ENCODE measurements at regions not wholly inside any gene's neighbourhood (a gene's known extent, or its start where the extent isn't known, plus 50 kb on each side); places are given as distances from the start of the nearest gene placed in this dataset.

GRCh38 chr4:189440716-189441115, 500.0 kb upstream of the FRG1 start:
- no peak for DNase-seq (ENCODE audit: extremely low read depth, low read depth, low spot score)

GRCh38 chr4:189443341-189443740, 497.3 kb upstream of the FRG1 start:
- DNase-seq (ENCODE audit: extremely low read depth, low read depth, low spot score) = no peak

- no peak for DNase-seq (ENCODE audit: extremely low read depth, low read depth, low spot score)
Observed at GRCh38 chr4:189445613-189446012, 495.1 kb upstream of the FRG1 start.

GRCh38 chr4:189463734-189464133, 476.9 kb upstream of the FRG1 start:
- no peak for DNase-seq (ENCODE audit: extremely low read depth, low read depth, low spot score)

- no peak for DNase-seq (ENCODE audit: extremely low read depth, low read depth, low spot score)
Observed at GRCh38 chr4:189494407-189494806, 446.3 kb upstream of the FRG1 start.

- DNase-seq (ENCODE audit: extremely low read depth, low read depth, low spot score) = no peak
Observed at GRCh38 chr4:189497516-189497915, 443.2 kb upstream of the FRG1 start.

- DNase-seq (ENCODE audit: extremely low read depth, low read depth, low spot score) = no peak
Observed at GRCh38 chr4:189497996-189498395, 442.7 kb upstream of the FRG1 start.

- DNase-seq (ENCODE audit: extremely low read depth, low read depth, low spot score) = no peak
Observed at GRCh38 chr4:189498457-189498856, 442.2 kb upstream of the FRG1 start.

GRCh38 chr4:189499696-189500095, 441.0 kb upstream of the FRG1 start:
- DNase-seq (ENCODE audit: extremely low read depth, low read depth, low spot score) = no peak

GRCh38 chr4:189500970-189501369, 439.7 kb upstream of the FRG1 start:
- DNase-seq (ENCODE audit: extremely low read depth, low read depth, low spot score) = no peak

GRCh38 chr4:189502841-189503435, 437.7 kb upstream of the FRG1 start:
- DNase-seq (ENCODE audit: extremely low read depth, low read depth, low spot score) = no peak

GRCh38 chr4:189504220-189504619, 436.5 kb upstream of the FRG1 start:
- no peak for DNase-seq (ENCODE audit: extremely low read depth, low read depth, low spot score)

- no peak for DNase-seq (ENCODE audit: extremely low read depth, low read depth, low spot score)
Observed at GRCh38 chr4:189505380-189505779, 435.3 kb upstream of the FRG1 start.

- DNase-seq (ENCODE audit: extremely low read depth, low read depth, low spot score) = no peak
Observed at GRCh38 chr4:189506080-189506479, 434.6 kb upstream of the FRG1 start.

GRCh38 chr4:189507060-189507459, 433.6 kb upstream of the FRG1 start:
- DNase-seq (ENCODE audit: extremely low read depth, low read depth, low spot score) = no peak

GRCh38 chr4:189510601-189511000, 430.1 kb upstream of the FRG1 start:
- DNase-seq (ENCODE audit: extremely low read depth, low read depth, low spot score) = no peak

- DNase-seq (ENCODE audit: extremely low read depth, low read depth, low spot score) = no peak
Observed at GRCh38 chr4:189511581-189511980, 429.1 kb upstream of the FRG1 start.

- DNase-seq (ENCODE audit: extremely low read depth, low read depth, low spot score) = no peak
Observed at GRCh38 chr4:189513421-189513820, 427.3 kb upstream of the FRG1 start.

- DNase-seq (ENCODE audit: extremely low read depth, low read depth, low spot score) = no peak
Observed at GRCh38 chr4:189514209-189514608, 426.5 kb upstream of the FRG1 start.

GRCh38 chr4:189516902-189517301, 423.8 kb upstream of the FRG1 start:
- DNase-seq (ENCODE audit: extremely low read depth, low read depth, low spot score) = no peak

- no peak for DNase-seq (ENCODE audit: extremely low read depth, low read depth, low spot score)
Observed at GRCh38 chr4:189519186-189519585, 421.5 kb upstream of the FRG1 start.

GRCh38 chr4:189525304-189525703, 415.4 kb upstream of the FRG1 start:
- DNase-seq (ENCODE audit: extremely low read depth, low read depth, low spot score) = no peak

GRCh38 chr4:189530848-189531247, 409.8 kb upstream of the FRG1 start:
- no peak for DNase-seq (ENCODE audit: extremely low read depth, low read depth, low spot score)
